Progenitor cell of endocrine pancreas (in vitro differentiated cells): ENCODE measurements at regions not wholly inside any gene's neighbourhood (a gene's known extent, or its start where the extent isn't known, plus 50 kb on each side); places are given as distances from the start of the nearest gene placed in this dataset.

Source experiments
- DNase-seq: peaks from one replicate; pipeline ENCODE4 v3.0.0; 2021; ENCODE audit warnings: low spot score; ENCODE audit not compliant: unreplicated experiment
- H3K27ac Mint-ChIP-seq: 2 replicates; pipeline ENCODE4 v1.8.0; 2021; ENCODE audit warnings: mild to moderate bottlenecking, moderate library complexity, mixed read lengths
- H3K27me3 Mint-ChIP-seq: 2 replicates; pipeline ENCODE4 v1.8.0; 2021; ENCODE audit warnings: mixed read lengths
- H3K36me3 Mint-ChIP-seq: 2 replicates; pipeline ENCODE4 v1.8.0; 2022; ENCODE audit warnings: mixed read lengths; ENCODE audit not compliant: insufficient read depth
- H3K4me1 Mint-ChIP-seq: 2 replicates; pipeline ENCODE4 v1.8.0; 2021; ENCODE audit warnings: low read depth, mixed read lengths
- H3K4me3 Mint-ChIP-seq: 2 replicates; pipeline ENCODE4 v1.8.0; 2021; ENCODE audit warnings: low read depth, mild to moderate bottlenecking, moderate library complexity, mixed read lengths
- H3K9me3 Mint-ChIP-seq: 2 replicates; pipeline ENCODE4 v1.8.0; 2021; ENCODE audit warnings: low read depth, mixed read lengths
- CTCF ChIP-seq: fragments of 200-600 bp; sonication (generic); IDR thresholded peaks from one replicate; pipeline ENCODE4 v1.5.0; 2021; ENCODE audit warnings: antibody characterized with exemption, mild to moderate bottlenecking; ENCODE audit not compliant: unreplicated experiment

- peaks cover 15% of the 10 kb centered on the region for H3K27me3 Mint-ChIP-seq
These were observed 168.4 kb upstream of the WSCD1 start for GRCh38 chr17:5901731-5902130.

GRCh38 chr17:5902181-5903140 is 167.7 kb upstream of the WSCD1 start:
- Mint-ChIP-seq H3K4me1 (peaks cover 3% of the 10 kb centered on the region), H3K36me3 (no peaks in the 10 kb centered on the region), H3K9me3 (peaks cover 18% of the 10 kb centered on the region), H3K27ac (no peak overlapping the region), H3K27me3 (peaks cover 8% of the 10 kb centered on the region), H3K4me3 (no peak overlapping the region)
- no peak for TF ChIP-seq CTCF
- no peak for DNase-seq

More at GRCh38 chr17:5901731-5902130, 168.4 kb upstream of the WSCD1 start:
- no peaks in the 10 kb centered on the region for H3K36me3 Mint-ChIP-seq
- H3K27ac Mint-ChIP-seq, result no peak overlapping the region
- no peak for DNase-seq
- TF ChIP-seq CTCF, result no peak
- peaks cover 7% of the 10 kb centered on the region for H3K4me1 Mint-ChIP-seq
- no peak overlapping the region for H3K4me3 Mint-ChIP-seq
- H3K9me3 Mint-ChIP-seq, result peaks cover 18% of the 10 kb centered on the region

GRCh38 chr17:5911919-5912318 is 158.3 kb upstream of the WSCD1 start:
- no peak for DNase-seq
- H3K9me3 Mint-ChIP-seq, result no peaks in the 10 kb centered on the region
- no peak overlapping the region for H3K4me3 Mint-ChIP-seq
- peaks cover 9% of the 10 kb centered on the region for H3K27me3 Mint-ChIP-seq
- no peak for TF ChIP-seq CTCF
- H3K27ac Mint-ChIP-seq, result no peak overlapping the region
- no peaks in the 10 kb centered on the region for H3K36me3 Mint-ChIP-seq
- no peaks in the 10 kb centered on the region for H3K4me1 Mint-ChIP-seq

GRCh38 chr17:5913032-5913531 is 157.1 kb upstream of the WSCD1 start:
- Mint-ChIP-seq H3K27ac (no peak overlapping the region), H3K4me3 (no peak overlapping the region), H3K9me3 (no peaks in the 10 kb centered on the region), H3K4me1 (no peaks in the 10 kb centered on the region), H3K27me3 (peaks cover 9% of the 10 kb centered on the region), H3K36me3 (no peaks in the 10 kb centered on the region)
- DNase-seq, result no peak
- no peak for TF ChIP-seq CTCF

GRCh38 chr17:5913641-5914040 is 156.5 kb upstream of the WSCD1 start:
- no peak overlapping the region for H3K27ac Mint-ChIP-seq
- peaks cover 9% of the 10 kb centered on the region for H3K27me3 Mint-ChIP-seq
- no peak overlapping the region for H3K4me3 Mint-ChIP-seq
- DNase-seq, result no peak
- H3K36me3 Mint-ChIP-seq, result no peaks in the 10 kb centered on the region
- H3K4me1 Mint-ChIP-seq, result no peaks in the 10 kb centered on the region
- no peak for TF ChIP-seq CTCF
- no peaks in the 10 kb centered on the region for H3K9me3 Mint-ChIP-seq
